GM19455 (cell line): ENCODE measurements at regions not wholly inside any gene's neighbourhood (a gene's known extent, or its start where the extent isn't known, plus 50 kb on each side); places are given as distances from the start of the nearest gene placed in this dataset.
"Not testable (repeated sequence)": the region's sequence is repeated elsewhere in the genome, so short reads cannot be mapped to it uniquely, and the experiment has no call there.

Experiments used
- ATAC-seq: cut with Tn5 transposase; IDR thresholded peaks from one replicate; pipeline ENCODE4 v1.9.1; 2021; ENCODE audit not compliant: unreplicated experiment

DNA sequence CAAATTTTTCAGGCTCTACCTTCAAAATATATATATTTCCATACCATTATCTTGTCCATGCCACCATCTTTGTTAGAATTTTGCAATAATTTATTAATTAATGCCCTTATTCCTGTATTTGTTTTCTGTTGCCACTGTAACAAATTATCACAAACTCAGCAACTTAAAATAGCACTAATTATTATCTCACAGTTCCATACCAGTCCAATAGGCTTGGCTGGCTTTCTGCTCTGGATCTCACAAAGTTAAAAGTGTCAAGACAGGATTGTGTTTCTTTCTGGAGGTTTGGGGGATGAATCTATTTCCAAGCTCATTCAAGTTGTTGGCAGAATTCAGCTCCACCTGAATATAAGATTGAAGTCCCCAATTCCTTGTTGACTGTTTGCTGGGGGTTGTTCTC lies 58.6 kb upstream of the SLC38A4 start:
- no peak for ATAC-seq

GRCh38 chr12:46886541-46887041 lies 60.8 kb upstream of the SLC38A4 start:
- ATAC-seq, result no peak

GRCh38 chr12:46887870-46888269 lies 62.1 kb upstream of the SLC38A4 start:
- no peak for ATAC-seq

- ATAC-seq, result no peak
Measured at GRCh38 chr12:46888568-46888967, 62.8 kb upstream of the SLC38A4 start.

DNA sequence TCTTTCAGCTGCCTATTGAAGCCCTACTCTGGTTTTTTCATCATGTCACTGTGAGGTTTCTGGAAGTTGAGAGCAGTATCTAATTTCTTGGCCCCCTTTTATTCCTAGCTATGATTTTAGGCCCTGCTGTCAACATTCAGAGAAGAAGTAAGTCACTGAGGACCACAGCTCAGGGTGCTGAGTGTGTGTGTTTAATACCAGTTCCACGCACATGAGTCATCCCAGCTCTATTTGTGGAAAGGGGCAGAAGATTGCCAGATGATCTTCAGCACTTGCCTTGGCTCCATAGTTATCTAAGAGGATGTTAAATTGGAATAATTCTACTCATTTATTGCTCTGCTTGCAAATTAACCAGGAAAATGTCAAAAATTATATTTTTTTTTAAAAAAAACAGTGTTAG lies 65.5 kb upstream of the SLC38A4 start:
- no peak for ATAC-seq

DNA sequence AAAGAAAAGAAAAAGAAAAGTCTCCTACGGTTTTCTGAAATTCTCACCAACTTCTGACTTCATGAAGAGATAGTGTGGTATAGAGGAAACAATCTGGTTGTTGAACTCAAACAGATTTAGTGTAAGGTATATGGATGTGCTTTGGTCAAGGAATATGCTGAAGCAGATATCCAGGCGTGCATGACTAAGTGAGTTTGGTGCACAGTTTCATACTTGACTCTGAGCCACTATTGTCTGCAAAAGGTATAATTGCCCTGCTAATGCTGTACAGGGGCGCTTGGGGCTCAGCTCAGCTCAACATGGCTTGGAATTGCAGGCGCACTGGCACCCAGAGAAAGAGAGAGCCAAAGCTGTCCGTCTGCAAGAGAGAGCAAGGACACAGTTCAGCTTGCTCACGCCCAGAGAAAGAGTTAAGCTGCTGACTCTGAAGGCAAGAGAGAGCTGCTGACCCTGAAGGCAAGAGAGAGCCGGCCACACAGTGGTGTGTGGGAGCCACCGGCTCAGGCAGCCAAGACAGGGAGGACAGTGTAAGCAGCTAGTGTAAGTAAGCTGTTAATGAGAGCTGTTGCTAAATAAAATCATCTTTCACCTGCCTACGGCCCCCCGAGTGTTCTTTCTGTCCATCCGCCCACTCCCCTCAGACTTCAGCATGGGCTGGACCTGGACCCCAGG lies 66.4 kb upstream of the SLC38A4 start:
- ATAC-seq, result no peak

DNA sequence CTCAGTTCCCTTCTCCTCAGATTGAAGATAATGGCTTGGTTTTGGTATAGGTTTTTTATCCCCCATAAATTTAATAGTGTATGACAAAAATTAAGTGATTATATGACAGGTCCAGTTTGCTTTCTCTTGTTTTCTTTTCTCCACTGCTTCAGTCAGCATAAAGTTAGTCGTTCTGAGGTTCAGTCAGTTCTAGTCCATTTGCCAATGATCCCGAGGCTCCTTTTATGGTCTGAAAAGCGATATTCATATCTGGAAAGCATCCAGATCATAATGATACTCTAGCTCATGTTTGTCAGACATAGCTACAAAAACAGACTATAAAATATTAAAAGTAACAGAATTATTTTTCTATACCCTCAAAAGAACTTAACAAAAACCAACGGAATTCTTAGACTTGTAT lies 67.1 kb upstream of the SLC38A4 start:
- ATAC-seq, result no peak

DNA sequence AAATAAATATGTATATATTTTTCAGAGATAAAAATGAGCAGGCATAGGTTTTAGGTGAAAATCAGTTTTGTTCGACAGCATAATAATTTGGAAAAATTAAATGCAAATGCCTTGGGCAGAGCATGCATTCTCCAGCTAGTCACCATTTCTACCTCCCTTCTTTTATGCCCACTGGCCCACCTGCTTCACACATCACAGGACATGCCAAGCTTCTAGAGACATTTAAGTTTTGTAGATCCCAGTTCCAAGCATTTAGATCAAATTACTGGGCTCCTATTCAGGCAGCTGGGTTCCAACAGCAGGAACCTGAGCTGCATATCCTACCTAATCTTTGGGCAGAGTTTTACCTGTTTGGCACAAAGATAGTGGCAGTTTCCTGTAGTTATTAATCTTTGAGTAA lies 67.6 kb upstream of the SLC38A4 start:
- ATAC-seq, result no peak

- no peak for ATAC-seq
Measured at GRCh38 chr12:46895726-46896125, 69.9 kb upstream of the SLC38A4 start.

DNA sequence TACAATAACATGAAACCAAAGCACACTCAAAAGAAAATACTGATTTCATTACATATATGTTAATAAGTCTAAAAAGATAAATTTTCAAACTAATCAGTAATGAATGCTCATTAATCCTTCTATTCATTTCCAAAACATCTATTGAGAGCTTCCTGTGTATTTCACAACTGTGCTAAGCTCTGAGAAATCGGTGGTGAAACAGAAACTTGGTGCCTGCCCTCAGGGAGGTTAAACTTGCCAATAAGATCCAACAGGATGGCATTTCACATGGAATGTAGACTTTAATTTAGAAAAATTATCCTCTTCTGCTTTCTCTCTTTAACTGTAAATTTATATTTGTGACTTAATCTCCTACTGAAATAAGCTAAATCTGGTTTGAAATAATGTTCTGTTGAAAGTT lies 70.9 kb upstream of the SLC38A4 start:
- no peak for ATAC-seq

DNA sequence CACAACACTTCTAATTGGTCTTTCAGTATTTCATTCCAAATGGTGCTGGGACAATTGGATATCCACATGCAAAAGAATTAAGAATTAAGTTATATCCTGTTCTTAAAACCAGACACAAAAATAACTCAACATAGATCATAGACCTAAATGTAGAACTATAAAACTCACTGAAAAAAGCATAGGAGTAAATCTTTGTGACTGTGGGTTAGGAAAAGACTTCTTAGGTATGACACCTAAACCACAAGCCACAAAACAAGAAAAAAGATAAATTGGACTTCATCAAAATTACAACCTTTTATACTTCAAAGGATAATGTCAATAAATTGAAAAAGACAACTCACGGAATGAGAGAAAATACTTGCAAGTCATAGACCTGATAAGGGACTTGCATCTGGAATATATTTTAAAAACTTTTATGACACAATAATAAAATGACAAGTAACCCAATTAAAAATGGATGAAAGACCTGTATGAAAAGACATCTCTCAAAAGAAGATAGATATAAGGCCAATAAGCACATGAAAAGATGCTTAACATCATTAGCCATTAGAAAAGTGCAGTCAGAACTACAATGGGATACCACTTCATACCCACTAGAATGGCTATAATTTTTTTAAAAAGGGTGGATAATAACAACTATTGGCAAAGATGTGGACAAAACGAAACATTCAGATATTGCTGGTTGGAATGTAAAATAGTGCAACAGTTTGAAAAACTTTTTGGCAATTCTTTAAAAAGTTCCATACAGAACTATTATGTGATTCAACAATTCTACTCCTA lies 72.5 kb upstream of the SLC38A4 start:
- ATAC-seq, result no peak

- no peak for ATAC-seq
Measured at GRCh38 chr12:46898989-46899388, 73.2 kb upstream of the SLC38A4 start.

GRCh38 chr12:46900734-46901463 lies 75.1 kb upstream of the SLC38A4 start:
- no peak for ATAC-seq

DNA sequence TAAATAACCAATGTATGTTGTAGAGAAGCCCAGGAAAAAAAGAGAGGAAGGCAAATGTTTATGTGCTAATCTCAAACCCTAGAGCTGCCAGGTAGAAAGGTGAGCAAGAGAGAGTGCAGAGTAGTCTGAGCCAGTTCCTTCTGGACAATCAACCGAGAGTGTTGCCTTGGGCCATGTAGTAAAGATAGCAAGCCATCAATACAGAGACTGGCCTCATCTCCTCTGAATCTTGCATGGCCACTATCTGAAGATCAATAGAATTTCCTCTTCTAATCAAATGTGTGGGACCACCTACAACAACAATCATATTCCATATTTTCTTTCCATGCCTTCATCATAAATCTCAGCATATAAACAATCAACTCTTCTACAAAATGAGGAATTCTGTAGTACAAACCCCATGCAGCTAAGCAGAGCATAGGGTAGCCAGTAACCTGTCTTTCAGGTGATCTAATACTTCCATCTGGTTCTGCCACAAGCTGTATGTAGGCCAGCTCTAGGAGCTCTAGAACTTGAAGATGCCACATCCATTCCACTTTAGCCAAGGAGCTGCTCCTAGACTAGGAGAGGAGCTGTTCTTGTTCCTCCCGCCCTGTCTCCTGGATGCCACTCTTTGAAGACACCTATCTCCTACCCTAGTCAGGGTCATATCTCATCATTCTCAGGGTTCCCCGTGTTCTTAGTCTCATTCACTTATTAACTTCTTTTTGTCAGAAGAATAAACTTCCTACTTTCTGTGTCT lies 75.8 kb upstream of the SLC38A4 start:
- no peak for ATAC-seq

DNA sequence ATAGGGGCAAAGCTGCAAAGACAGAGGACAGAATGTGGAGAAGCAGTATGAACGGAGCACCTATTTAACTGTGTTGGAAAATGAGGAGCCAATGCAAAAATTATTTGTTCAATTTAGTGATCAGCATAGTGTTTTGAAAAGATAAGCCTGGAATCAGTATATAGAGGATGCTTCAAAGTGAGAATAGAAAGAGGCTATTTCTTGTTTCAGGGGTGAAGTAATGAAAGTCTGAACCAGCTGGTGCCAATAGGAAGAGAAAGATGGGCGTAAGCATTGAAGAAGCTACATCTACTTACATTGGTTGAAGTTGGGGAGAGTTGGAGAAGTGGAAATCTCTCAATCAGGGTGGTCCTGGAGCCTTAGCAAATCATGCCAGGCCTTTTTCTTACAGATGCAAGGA lies 77.3 kb upstream of the SLC38A4 start:
- ATAC-seq, result no peak

DNA sequence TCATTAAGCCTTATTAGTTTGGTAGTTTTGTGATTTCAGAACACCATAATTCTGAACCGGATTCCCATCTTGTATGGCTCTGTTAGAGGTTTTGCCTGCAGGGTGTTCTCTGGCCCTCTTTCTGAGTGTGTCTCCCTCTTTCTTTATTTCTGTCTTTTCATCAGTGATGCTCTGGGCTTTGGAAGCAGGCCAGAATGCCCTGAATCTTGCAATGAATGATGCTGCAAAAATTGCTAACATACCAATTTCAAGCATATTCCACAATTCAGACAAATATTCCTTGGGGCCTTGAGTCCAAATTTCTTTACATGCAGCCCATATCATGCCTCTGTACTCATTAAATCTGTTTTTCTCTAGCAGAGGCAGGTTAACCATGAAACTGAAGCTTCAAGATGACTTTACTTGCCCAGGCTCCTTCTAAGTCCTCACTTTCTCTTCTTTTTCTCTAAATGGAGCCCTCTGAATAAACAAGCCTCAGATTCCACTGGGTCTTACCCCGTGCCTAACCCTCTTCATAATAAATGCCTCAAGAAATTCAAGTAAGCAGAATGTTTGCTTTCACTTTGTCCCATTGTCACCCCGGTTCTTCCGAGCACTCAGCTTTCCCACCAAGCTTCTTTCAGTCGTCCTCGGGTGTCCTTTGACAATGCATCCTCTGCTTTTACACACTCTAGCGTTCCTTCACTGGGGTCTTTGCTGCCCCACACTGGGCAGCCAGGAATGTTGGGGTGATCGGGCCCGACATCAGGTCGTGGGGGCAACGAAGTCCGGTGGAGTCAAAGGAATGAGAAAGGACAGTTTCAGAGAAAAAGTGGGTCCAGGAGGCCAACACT lies 78.8 kb upstream of the SLC38A4 start:
- no peak for ATAC-seq

DNA sequence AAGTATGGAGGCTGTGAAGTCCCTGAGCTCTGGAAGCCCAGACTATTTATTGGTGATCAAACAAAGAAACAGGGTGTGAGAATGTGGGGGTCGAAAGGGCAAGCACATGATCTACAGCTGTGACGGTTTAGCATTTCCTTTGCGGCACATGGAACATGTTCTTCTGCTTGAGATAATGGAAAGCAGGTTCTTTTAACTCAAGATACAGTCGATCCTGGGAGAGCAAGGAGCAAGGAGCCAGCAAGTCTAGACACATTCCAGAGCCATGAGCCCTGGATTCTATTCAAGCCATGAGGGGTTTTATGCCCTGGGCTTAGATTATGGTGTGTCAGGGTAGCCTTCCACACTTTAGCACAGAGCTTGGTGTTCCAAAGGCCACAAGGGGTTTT lies 79.4 kb upstream of the SLC38A4 start:
- not testable (repeated sequence) for ATAC-seq

GRCh38 chr12:46907791-46908190 lies 82.0 kb upstream of the SLC38A4 start:
- ATAC-seq, result no peak

DNA sequence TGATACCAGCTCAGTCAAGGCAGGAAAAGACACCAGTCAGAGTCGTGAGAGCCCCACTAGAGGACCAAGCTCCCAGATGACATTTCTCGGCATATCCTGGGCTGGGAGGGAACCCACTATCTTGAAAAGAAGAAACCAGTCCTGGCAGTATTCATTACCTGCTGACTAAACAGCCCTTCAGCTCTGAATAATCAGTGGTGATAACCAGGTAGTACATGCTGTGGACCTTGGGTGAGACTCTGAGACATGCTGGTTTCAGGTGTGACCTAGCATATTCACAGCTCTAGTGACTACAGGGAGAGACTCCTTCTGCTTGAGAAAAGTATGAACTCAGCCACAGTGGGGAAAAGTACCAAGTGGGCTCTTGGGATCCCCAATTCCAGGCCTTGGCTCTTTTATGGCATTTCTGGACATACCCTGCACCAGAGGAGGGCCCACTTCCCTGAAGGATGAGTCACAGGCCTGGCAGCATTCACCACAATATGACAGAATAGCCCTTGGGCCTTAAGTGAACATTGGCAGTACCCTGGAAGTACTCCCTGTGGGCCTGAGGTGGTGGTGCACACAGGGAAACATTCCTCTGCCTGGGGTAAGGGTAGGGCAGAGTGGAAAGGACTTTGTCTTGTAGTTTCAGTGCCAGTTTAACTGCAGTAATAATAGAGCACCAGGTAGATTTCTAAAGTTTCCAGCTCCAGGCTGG lies 82.6 kb upstream of the SLC38A4 start:
- no peak for ATAC-seq
